ENCODE measurements at regions not wholly inside any gene's neighbourhood (a gene's known extent, or its start where the extent isn't known, plus 50 kb on each side); places are given as distances from the start of the nearest gene placed in this dataset.

- H3K9me3 ChIP-seq (ENCODE audit: control insufficient read depth, low read depth, low read length), result no peaks in the 10 kb centered on the region
- H3K27me3 ChIP-seq (ENCODE audit: insufficient read depth, low read length), result no peaks in the 10 kb centered on the region
- Mint-ChIP-seq H3K27me3 (ENCODE audit: low read depth) (peaks cover 5% of the 10 kb centered on the region), H3K9me3 (peaks cover 1% of the 10 kb centered on the region in 2 experiments; a peak in 3 of 5 replicates), H3K36me3 (ENCODE audit: insufficient read depth in 1 of 3, low read depth in 3 of 3) (peaks cover 0 to 3% (median 0%) of the 10 kb centered on the region in 3 experiments; a peak in 2 of 7 replicates), H3K4me1 (no peaks in the 10 kb centered on the region), H3K4me3 (no peak overlapping the region), H3K27ac (no peak overlapping the region)
- H4K8ac ChIP-seq (replicated peaks; ENCODE audit: insufficient read length, low read depth, low read length), result no peak overlapping the region
- no peaks in the 10 kb centered on the region for H4K20me1 ChIP-seq (ENCODE audit: control insufficient read depth, insufficient read depth, insufficient read length)
- DNase-seq, result no peak
- H2BK5ac ChIP-seq (ENCODE audit: insufficient read length, low read length), result no peak overlapping the region
- no peak overlapping the region for H3K14ac ChIP-seq (ENCODE audit: insufficient read depth, low read length)
- no peak overlapping the region for H2AK5ac ChIP-seq (ENCODE audit: insufficient read length, low read length)
- no CpG with 5 or more reads among the region's 1 CpG for WGBS (ENCODE audit: extremely low coverage, insufficient read length, low lambda C conversion rate)
- no peak overlapping the region for H3K56ac ChIP-seq (ENCODE audit: insufficient read length, low read depth, low read length)
- H2BK12ac ChIP-seq (ENCODE audit: insufficient read length, low read depth, low read length), result no peak overlapping the region
- no peak overlapping the region for H3K9ac ChIP-seq (ENCODE audit: extremely low read depth, insufficient read length, low read length)
- H2AFZ ChIP-seq (ENCODE audit: low read length), result no peak overlapping the region
- no peaks in the 10 kb centered on the region for H3K79me2 ChIP-seq (ENCODE audit: insufficient read depth, low read length)
- no peak overlapping the region for H2BK15ac ChIP-seq (ENCODE audit: low read depth, low read length)
- H2BK120ac ChIP-seq (ENCODE audit: low read depth, low read length, poor library complexity, severe bottlenecking), result no peak overlapping the region
- H2BK20ac ChIP-seq (ENCODE audit: low read depth, low read length, poor library complexity, severe bottlenecking), result no peak overlapping the region
- H3K23ac ChIP-seq (ENCODE audit: insufficient read length, low read depth, low read length), result no peak overlapping the region
- no peaks in the 10 kb centered on the region for H3K79me1 ChIP-seq (ENCODE audit: insufficient read depth, low read depth, low read length, poor library complexity, severe bottlenecking)
- no peak overlapping the region for H4K5ac ChIP-seq (ENCODE audit: insufficient read length, low read depth, low read length)
- no peak overlapping the region for H3T11ph ChIP-seq (ENCODE audit: low read length)
- no peak overlapping the region for H3K27ac ChIP-seq (ENCODE audit: insufficient read length, low read depth, low read length)
- no peak overlapping the region for H3K4me2 ChIP-seq (ENCODE audit: insufficient read depth, insufficient read length, low read length)
- no peaks in the 10 kb centered on the region for H3K23me2 ChIP-seq (ENCODE audit: insufficient read length, low read depth, low read length, poor library complexity, severe bottlenecking)
- no peak overlapping the region for H3K18ac ChIP-seq (ENCODE audit: insufficient read length, low read depth, low read length)
- H4K91ac ChIP-seq (ENCODE audit: insufficient read length, low read depth, low read length), result no peak overlapping the region
- no peaks in the 10 kb centered on the region for H3K4me1 ChIP-seq (ENCODE audit: insufficient read depth, low read length)
- TF ChIP-seq, protein P1, sequence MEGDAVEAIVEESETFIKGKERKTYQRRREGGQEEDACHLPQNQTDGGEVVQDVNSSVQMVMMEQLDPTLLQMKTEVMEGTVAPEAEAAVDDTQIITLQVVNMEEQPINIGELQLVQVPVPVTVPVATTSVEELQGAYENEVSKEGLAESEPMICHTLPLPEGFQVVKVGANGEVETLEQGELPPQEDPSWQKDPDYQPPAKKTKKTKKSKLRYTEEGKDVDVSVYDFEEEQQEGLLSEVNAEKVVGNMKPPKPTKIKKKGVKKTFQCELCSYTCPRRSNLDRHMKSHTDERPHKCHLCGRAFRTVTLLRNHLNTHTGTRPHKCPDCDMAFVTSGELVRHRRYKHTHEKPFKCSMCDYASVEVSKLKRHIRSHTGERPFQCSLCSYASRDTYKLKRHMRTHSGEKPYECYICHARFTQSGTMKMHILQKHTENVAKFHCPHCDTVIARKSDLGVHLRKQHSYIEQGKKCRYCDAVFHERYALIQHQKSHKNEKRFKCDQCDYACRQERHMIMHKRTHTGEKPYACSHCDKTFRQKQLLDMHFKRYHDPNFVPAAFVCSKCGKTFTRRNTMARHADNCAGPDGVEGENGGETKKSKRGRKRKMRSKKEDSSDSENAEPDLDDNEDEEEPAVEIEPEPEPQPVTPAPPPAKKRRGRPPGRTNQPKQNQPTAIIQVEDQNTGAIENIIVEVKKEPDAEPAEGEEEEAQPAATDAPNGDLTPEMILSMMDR (conservative IDR thresholded peaks at IDR 0.05), result no peak
- H3K4ac ChIP-seq (ENCODE audit: low read depth, low read length), result no peak overlapping the region
These were observed 292.7 kb upstream of the ADARB2 start for GRCh38 chr10:2030046-2030445.
